BJ (cell line): ENCODE measurements at regions not wholly inside any gene's neighbourhood (a gene's known extent, or its start where the extent isn't known, plus 50 kb on each side); places are given as distances from the start of the nearest gene placed in this dataset.

ENCODE experiments used
- CTCF ChIA-PET: fragments of 350-600 bp; formaldehyde crosslinking; extraction: SDS; loops from one replicate; lab custom pipeline; 2021; ENCODE audit warnings: antibody characterized with exemption, inconsistent platforms; lab: Yijun Ruan, JAX
- POLR2A ChIA-PET: fragments of 300-600 bp; sonication (Branson Sonifier 250); formaldehyde crosslinking; extraction: SDS; loops from one replicate; lab custom pipeline; 2021; ENCODE audit warnings: antibody characterized with exemption; lab: Charles Lee
- DNase-seq: peaks from one replicate; pipeline ENCODE4 v3.0.0-alpha.2; 2011; ENCODE audit warnings: low read depth
- H3K27me3 ChIP-seq: 2 replicates; pipeline ENCODE4 v1.6.0; 2011; ENCODE audit warnings: low read length; ENCODE audit not compliant: control insufficient read depth, insufficient read depth
- H3K36me3 ChIP-seq: 2 replicates; pipeline ENCODE4 v1.5.1; 2011; ENCODE audit warnings: low read length; ENCODE audit not compliant: control insufficient read depth, insufficient read depth
- H3K4me3 ChIP-seq: 2 replicates; pipeline ENCODE4 v1.5.1; 2011; ENCODE audit warnings: low read depth, mild to moderate bottlenecking, control low read depth, low read length
- TF ChIP-seq, protein P1 (sequence below): IDR thresholded peaks from 2 replicates; pipeline ENCODE4 v1.5.1; 2011; ENCODE audit warnings: low read depth, mild to moderate bottlenecking, control low read depth, inconsistent platforms, low read length, moderate library complexity; ENCODE audit not compliant: insufficient read depth

GRCh38 chr10:31612082-31612481 is 293.1 kb downstream of the ZEB1 start:
- ChIA-PET CTCF (no interaction called here), POLR2A (no interaction called here)
- DNase-seq: no peak
- H3K36me3 ChIP-seq: no peaks in the 10 kb centered on the region
- no peak overlapping the region for H3K4me3 ChIP-seq
- TF ChIP-seq, protein P1, sequence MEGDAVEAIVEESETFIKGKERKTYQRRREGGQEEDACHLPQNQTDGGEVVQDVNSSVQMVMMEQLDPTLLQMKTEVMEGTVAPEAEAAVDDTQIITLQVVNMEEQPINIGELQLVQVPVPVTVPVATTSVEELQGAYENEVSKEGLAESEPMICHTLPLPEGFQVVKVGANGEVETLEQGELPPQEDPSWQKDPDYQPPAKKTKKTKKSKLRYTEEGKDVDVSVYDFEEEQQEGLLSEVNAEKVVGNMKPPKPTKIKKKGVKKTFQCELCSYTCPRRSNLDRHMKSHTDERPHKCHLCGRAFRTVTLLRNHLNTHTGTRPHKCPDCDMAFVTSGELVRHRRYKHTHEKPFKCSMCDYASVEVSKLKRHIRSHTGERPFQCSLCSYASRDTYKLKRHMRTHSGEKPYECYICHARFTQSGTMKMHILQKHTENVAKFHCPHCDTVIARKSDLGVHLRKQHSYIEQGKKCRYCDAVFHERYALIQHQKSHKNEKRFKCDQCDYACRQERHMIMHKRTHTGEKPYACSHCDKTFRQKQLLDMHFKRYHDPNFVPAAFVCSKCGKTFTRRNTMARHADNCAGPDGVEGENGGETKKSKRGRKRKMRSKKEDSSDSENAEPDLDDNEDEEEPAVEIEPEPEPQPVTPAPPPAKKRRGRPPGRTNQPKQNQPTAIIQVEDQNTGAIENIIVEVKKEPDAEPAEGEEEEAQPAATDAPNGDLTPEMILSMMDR: no peak
- H3K27me3 ChIP-seq: no peaks in the 10 kb centered on the region

DNA sequence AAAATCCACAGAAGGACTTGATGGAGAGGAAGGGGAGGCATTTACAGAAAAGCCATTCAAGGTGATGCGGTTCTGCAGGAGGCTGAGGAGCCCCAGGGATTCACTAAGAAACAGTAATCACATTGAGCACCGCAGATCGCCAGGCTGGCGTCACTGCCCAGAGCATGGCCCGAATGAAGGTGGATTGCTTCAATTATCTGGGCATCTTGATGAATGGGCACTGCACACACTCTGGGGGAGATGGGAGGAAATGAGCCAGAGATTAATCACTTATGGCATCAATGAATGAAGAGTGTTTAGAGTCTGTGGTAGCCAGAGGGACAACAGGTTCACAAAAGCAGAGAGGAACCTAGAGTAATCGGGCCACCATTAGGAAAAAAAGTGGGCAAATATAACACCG is 292.1 kb downstream of the ZEB1 start:
- Histone ChIP-seq H3K36me3 (no peaks in the 10 kb centered on the region), H3K4me3 (no peak overlapping the region), H3K27me3 (no peaks in the 10 kb centered on the region)
- POLR2A ChIA-PET: no interaction called here
- CTCF ChIA-PET: no interaction called here
- TF ChIP-seq, protein P1: no peak
- no peak for DNase-seq

DNA sequence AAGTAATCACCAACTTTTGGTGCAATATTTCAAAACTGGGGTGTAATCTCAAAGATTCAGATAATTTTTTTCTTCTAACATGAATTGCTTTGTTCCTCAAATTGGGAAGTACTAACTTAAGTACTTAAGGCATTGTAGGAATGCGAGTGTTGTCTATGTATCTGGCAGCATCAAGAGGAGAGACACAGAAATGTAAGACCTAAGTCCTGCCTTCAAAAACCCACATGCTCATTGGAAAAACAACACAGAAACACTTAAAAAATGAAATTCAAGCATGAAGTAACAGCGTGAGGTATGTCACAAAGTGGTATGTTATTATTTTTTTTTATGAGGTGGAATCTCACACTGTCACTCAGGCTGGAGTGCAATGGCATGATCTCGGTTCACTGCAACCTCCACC is 288.5 kb downstream of the ZEB1 start:
- Histone ChIP-seq H3K36me3 (no peaks in the 10 kb centered on the region), H3K27me3 (no peaks in the 10 kb centered on the region), H3K4me3 (no peak overlapping the region)
- TF ChIP-seq, protein P1: no peak
- CTCF ChIA-PET: interaction anchor here (2.7 kb wide), 1 partner anchor 12 kb away, joined by 8 read pairs; no protein-coding TSS in a partner anchor
- POLR2A ChIA-PET: no interaction called here
- DNase-seq: no peak

DNA sequence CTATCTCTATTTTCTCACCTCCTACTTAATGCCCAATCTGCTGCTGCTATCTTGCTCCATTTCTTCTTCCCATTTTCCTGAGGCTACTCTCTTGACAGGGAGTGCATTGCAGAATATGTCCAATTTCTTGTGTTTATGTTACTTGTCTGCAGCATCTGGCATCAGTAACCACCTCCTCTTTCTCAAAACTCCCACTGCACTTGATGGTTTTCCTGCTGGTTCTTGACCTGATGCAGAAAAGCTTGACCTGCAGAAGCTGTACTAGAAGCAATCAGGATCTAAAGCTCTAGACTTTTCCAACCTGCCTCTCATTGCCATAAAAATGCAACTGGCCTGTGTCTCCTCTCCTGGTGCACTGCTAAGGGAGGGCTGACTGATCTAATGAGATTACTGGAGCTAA is 287.8 kb downstream of the ZEB1 start:
- no peaks in the 10 kb centered on the region for H3K27me3 ChIP-seq
- TF ChIP-seq, protein P1: no peak
- no peak overlapping the region for H3K4me3 ChIP-seq
- H3K36me3 ChIP-seq: no peaks in the 10 kb centered on the region
- POLR2A ChIA-PET: no interaction called here
- CTCF ChIA-PET: interaction anchor here (2.7 kb wide), 1 partner anchor 13 kb away, joined by 8 read pairs; no protein-coding TSS in a partner anchor
- DNase-seq: no peak

DNA sequence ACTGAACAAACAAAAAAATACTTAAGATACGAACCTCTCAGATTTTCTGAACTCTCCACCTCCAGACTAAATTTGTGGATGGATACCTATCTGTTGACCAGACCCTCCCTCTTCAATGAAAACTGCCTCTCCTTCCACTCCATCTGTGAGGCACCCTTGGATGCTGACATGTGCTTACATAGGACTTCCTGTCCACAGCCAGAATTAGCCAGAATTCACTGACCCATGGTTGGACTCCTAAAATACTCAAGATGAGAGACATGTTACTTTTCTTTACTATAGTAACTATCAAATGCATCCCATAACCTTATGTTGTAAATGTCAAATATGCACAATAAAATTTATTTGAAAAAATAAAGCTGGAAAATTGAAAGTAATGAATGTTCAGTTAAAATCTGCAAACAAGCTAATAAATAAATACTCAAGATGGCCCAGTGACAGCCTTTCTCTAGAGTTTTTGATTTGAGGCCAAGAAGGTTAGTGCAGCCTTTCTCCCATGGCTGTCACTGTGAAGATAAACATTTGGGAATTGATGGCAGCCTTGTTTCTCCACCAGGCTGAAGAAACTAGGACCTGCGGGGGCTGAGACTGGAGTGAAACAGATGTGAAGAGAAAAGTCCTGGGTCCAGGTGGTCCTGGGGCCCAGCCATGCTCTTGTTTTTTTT is 287.0 kb downstream of the ZEB1 start:
- no peak overlapping the region for H3K4me3 ChIP-seq
- DNase-seq: no peak
- CTCF ChIA-PET: interaction anchor here (2.7 kb wide), 1 partner anchor 14 kb away, joined by 8 read pairs; no protein-coding TSS in a partner anchor
- POLR2A ChIA-PET: no interaction called here
- no peaks in the 10 kb centered on the region for H3K27me3 ChIP-seq
- no peaks in the 10 kb centered on the region for H3K36me3 ChIP-seq
- TF ChIP-seq, protein P1: no peak
